Stomach (tissue), 4 donors: ENCODE measurements at regions not wholly inside any gene's neighbourhood (a gene's known extent, or its start where the extent isn't known, plus 50 kb on each side); places are given as distances from the start of the nearest gene placed in this dataset.

ENCODE experiments used
- CTCF ChIP-seq, 7 experiments: fragments of 450-650 bp in 4 of 7; fragments of 200-600 bp in 3 of 7; sonication (generic) in 3 of 7; IDR thresholded peaks; one replicate each; pipeline ENCODE4 v1.5.1; 2016 to 2019; ENCODE audit warnings: antibody characterized with exemption in 7 of 7, control low read depth in 2 of 7, mild to moderate bottlenecking in 1 of 7
- EP300 ChIP-seq: sonication (generic); formaldehyde crosslinking; IDR thresholded peaks from one replicate; pipeline ENCODE4 v1.6.1; 2017; ENCODE audit warnings: antibody characterized with exemption
- POLR2A ChIP-seq, 4 donors: fragments of 450-650 bp; IDR thresholded peaks; one replicate each; pipeline ENCODE4 v1.6.1; 2016; ENCODE audit warnings: antibody characterized with exemption in 4 of 4, control low read depth in 2 of 4, mild to moderate bottlenecking in 1 of 4, moderate library complexity in 1 of 4
- POLR2AphosphoS5 ChIP-seq, 3 donors: sonication (generic); formaldehyde crosslinking; IDR thresholded peaks; one replicate each; pipeline ENCODE4 v1.6.1; 2016; ENCODE audit warnings: antibody characterized with exemption in 3 of 3

DNA sequence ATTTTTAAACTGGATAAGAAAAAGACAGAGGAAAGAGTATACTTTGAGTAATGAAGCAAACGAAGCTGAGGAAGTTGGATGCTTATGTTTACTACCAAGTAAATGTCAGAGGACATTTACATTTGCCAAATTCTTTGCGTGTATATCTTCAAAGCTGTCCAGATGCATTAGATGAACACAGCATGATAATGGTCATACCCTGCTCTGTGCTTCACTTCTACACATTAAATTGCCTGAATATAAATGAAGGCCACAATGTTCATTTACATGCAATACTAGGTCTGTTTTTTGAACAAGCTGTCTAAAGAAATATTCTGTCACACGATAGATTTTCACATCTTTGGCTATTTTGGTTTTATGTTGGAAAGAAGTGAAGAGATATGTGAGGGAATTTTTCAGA is 405.8 kb upstream of the ADAMTS9 start:
- TF ChIP-seq CTCF (IDR thresholded peaks at IDR 0.05) (no peak), POLR2A (IDR thresholded peaks at IDR 0.05) (no peak), POLR2AphosphoS5 (IDR thresholded peaks at IDR 0.05) (no peak), EP300 (no peak)
